ENCODE measurements at regions not wholly inside any gene's neighbourhood (a gene's known extent, or its start where the extent isn't known, plus 50 kb on each side); places are given as distances from the start of the nearest gene placed in this dataset.

- TF ChIP-seq TAF1 (IDR thresholded peaks at IDR 0.05; ENCODE audit: borderline replicate concordance, insufficient read depth, low read length) (no peak), POLR2AphosphoS5 (IDR thresholded peaks at IDR 0.05; ENCODE audit: low read depth, low read length) (no peak), SIN3A (IDR thresholded peaks at IDR 0.05; ENCODE audit: borderline replicate concordance, insufficient read depth, low read length) (no peak)
These were observed 110.4 kb upstream of the BMPER start for GRCh38 chr7:33794959-33795358.

Data from PFSK-1 (cell line).